Kidney (tissue), 13 donors: ENCODE measurements at regions not wholly inside any gene's neighbourhood (a gene's known extent, or its start where the extent isn't known, plus 50 kb on each side); places are given as distances from the start of the nearest gene placed in this dataset.

Source experiments
- DNase-seq, 5 donors: peaks; one replicate each; pipeline ENCODE4 v3.0.0-alpha.2; 2013 to 2020
- FAIRE-seq: peaks from 2 replicates; lab custom pipeline; 2012; peaks lifted over from hg19 to GRCh38; lab: Jason Lieb, UNC
- H3K27ac ChIP-seq, 2 donors: one replicate each; pipeline ENCODE4 v1.7.0; 2013; ENCODE audit warnings: low read depth in 2 of 2, low read length in 2 of 2, inconsistent platforms in 1 of 2
- H3K27me3 ChIP-seq: one replicate; pipeline ENCODE4 v1.7.1; 2013; ENCODE audit warnings: low read length, inconsistent platforms; ENCODE audit not compliant: control insufficient read depth, insufficient read depth
- H3K36me3 ChIP-seq, 3 donors: one replicate each; pipeline versions ENCODE4 v1.7.0 to v1.7.1; 2013; ENCODE audit warnings: low read length in 3 of 3, control low read depth in 1 of 3, inconsistent platforms in 1 of 3; ENCODE audit not compliant: insufficient read depth in 3 of 3, control insufficient read depth in 2 of 3
- H3K4me1 ChIP-seq, 3 donors: one replicate each; pipeline versions ENCODE4 v1.7.0 to v1.7.1; 2013; ENCODE audit warnings: low read length in 3 of 3, inconsistent platforms in 1 of 3, low read depth in 1 of 3; ENCODE audit not compliant: control insufficient read depth in 2 of 3, insufficient read depth in 2 of 3
- H3K4me3 ChIP-seq, 3 donors: one replicate each; pipeline versions ENCODE4 v1.7.0 to v1.8.1; 2013; ENCODE audit warnings: low read length in 3 of 3, control low read depth in 1 of 3, inconsistent platforms in 1 of 3
- H3K9ac ChIP-seq, 3 donors: one replicate each; pipeline versions ENCODE4 v1.7.0 to v1.7.1; 2013; ENCODE audit warnings: low read length in 3 of 3, control low read depth in 1 of 3, inconsistent platforms in 1 of 3
- H3K9me3 ChIP-seq, 3 donors: one replicate each; pipeline versions ENCODE4 v1.7.0 to v1.7.1; 2013; ENCODE audit warnings: low read length in 3 of 3, control low read depth in 1 of 3, inconsistent platforms in 1 of 3; ENCODE audit not compliant: control insufficient read depth in 2 of 3, insufficient read depth in 1 of 3
- intact Hi-C: fragments of 100-400 bp; cut with DNase I; formaldehyde crosslinking; loops from one replicate; pipeline ENCODE4 v1.11.1; 2022
- TF ChIP-seq, protein P1 (sequence below): IDR thresholded peaks from 3 replicates; pipeline ENCODE4 v1.5.1; 2012; ENCODE audit warnings: mild to moderate bottlenecking, moderate library complexity, borderline replicate concordance; ENCODE audit not compliant: insufficient read depth; ENCODE audit errors: extremely low read depth
- donor health status: control.
- donor health status: control.
- donor health status: control.
- donor health status: control.
- donor health status: control.
- donor health status: DM: yes; HTN: yes; CAD: no.
- donor health status: Normal renal cell carcinoma (clear cell type).

GRCh38 chr6:54771968-54772367 lies 74.6 kb upstream of the FAM83B start:
- H3K36me3 ChIP-seq = no peaks in the 10 kb centered on the region
- no peak overlapping the region for H3K9ac ChIP-seq
- FAIRE-seq (no peak), DNase-seq (no peak)
- no peak overlapping the region for H3K27ac ChIP-seq
- TF ChIP-seq, protein P1, sequence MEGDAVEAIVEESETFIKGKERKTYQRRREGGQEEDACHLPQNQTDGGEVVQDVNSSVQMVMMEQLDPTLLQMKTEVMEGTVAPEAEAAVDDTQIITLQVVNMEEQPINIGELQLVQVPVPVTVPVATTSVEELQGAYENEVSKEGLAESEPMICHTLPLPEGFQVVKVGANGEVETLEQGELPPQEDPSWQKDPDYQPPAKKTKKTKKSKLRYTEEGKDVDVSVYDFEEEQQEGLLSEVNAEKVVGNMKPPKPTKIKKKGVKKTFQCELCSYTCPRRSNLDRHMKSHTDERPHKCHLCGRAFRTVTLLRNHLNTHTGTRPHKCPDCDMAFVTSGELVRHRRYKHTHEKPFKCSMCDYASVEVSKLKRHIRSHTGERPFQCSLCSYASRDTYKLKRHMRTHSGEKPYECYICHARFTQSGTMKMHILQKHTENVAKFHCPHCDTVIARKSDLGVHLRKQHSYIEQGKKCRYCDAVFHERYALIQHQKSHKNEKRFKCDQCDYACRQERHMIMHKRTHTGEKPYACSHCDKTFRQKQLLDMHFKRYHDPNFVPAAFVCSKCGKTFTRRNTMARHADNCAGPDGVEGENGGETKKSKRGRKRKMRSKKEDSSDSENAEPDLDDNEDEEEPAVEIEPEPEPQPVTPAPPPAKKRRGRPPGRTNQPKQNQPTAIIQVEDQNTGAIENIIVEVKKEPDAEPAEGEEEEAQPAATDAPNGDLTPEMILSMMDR = no peak
- no peaks in the 10 kb centered on the region for H3K27me3 ChIP-seq
- no peaks in the 10 kb centered on the region for H3K4me1 ChIP-seq
- H3K4me3 ChIP-seq = no peak overlapping the region
- intact Hi-C loops = no loop called here
- no peaks in the 10 kb centered on the region for H3K9me3 ChIP-seq

- FAIRE-seq (no peak), DNase-seq (no peak)
- Histone ChIP-seq H3K9me3 (no peaks in the 10 kb centered on the region), H3K9ac (no peak overlapping the region), H3K36me3 (no peaks in the 10 kb centered on the region), H3K4me3 (no peak overlapping the region), H3K27me3 (no peaks in the 10 kb centered on the region), H3K27ac (no peak overlapping the region), H3K4me1 (no peaks in the 10 kb centered on the region)
- intact Hi-C loops = no loop called here
- TF ChIP-seq, protein P1 = no peak
Observed at GRCh38 chr6:54772610-54773009, 74.0 kb upstream of the FAM83B start.

GRCh38 chr6:54775576-54775975 lies 71.0 kb upstream of the FAM83B start:
- no peak for FAIRE-seq
- TF ChIP-seq, protein P1 = no peak
- no peak overlapping the region for H3K27ac ChIP-seq
- no peak for DNase-seq
- H3K27me3 ChIP-seq = no peaks in the 10 kb centered on the region
- intact Hi-C loops = no loop called here
- no peak overlapping the region for H3K4me3 ChIP-seq
- no peaks in the 10 kb centered on the region for H3K9me3 ChIP-seq
- no peak overlapping the region for H3K9ac ChIP-seq
- no peaks in the 10 kb centered on the region for H3K4me1 ChIP-seq
- no peaks in the 10 kb centered on the region for H3K36me3 ChIP-seq

GRCh38 chr6:54776891-54777290 lies 69.7 kb upstream of the FAM83B start:
- no peak for FAIRE-seq
- no peak overlapping the region for H3K27ac ChIP-seq
- no peaks in the 10 kb centered on the region for H3K36me3 ChIP-seq
- no peak overlapping the region for H3K4me3 ChIP-seq
- TF ChIP-seq, protein P1 = no peak
- DNase-seq = no peak
- no peak overlapping the region for H3K9ac ChIP-seq
- no peaks in the 10 kb centered on the region for H3K4me1 ChIP-seq
- H3K9me3 ChIP-seq = no peaks in the 10 kb centered on the region
- intact Hi-C loops = no loop called here
- H3K27me3 ChIP-seq = no peaks in the 10 kb centered on the region
